ENCODE measurements at regions not wholly inside any gene's neighbourhood (a gene's known extent, or its start where the extent isn't known, plus 50 kb on each side); places are given as distances from the start of the nearest gene placed in this dataset.

DNA sequence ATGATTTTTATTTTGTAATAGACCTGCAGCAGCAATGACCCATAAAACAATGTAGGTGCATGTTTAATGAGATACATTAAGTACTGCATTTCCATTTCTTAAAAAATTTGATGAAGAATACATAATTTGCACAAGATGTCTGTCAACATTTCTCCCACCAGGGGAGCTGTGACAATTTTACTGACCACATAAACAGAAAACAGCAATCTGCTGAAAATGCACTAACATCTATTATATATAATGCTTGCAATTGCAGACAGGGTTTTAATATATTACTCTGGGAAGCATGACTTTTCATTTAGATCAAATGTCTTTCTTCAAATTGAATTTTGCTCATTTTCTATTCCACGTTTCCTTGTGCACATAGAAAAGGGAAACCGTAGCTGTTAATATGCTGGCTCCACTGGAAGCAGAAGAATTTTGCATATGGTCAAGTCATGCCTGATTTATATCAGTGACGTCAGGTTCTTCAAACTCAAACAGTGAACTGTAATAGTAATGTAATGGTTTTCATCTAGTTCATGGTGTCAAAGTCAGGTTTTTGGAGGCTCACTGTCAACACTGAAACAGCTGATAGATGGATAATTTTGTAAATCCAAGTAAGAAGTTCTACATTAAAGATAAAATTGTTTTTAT is 79.8 kb upstream of the IGF1R start:
- no peak for DNase-seq

- DNase-seq: no peak
Measured at GRCh38 chr15:98570119-98570518, 78.2 kb upstream of the IGF1R start.

GRCh38 chr15:98580572-98580971 is 67.8 kb upstream of the IGF1R start:
- DNase-seq: no peak

DNA sequence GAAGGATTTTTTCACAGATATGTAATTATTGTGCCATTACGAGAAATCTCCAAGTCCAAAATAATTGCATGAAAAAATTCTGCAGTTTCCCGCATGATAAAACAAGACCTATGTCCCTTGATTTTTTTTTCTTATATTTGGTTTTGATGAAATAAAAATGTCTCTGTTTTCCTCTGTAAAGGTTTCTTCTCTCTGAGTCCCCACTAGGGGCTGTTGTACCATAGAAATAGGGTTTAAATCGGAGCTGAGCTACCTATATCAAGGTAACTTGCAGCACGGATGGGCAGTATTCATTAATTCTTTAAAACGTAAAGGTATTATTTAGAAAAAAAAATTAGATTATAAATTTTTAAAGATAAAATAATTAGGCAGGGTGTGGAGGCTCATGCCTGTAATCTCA is 66.6 kb upstream of the IGF1R start:
- no peak for DNase-seq

GRCh38 chr15:98582900-98583554 is 65.3 kb upstream of the IGF1R start:
- DNase-seq: no peak

- DNase-seq: no peak
Measured at GRCh38 chr15:98583771-98584430, 64.4 kb upstream of the IGF1R start.

DNA sequence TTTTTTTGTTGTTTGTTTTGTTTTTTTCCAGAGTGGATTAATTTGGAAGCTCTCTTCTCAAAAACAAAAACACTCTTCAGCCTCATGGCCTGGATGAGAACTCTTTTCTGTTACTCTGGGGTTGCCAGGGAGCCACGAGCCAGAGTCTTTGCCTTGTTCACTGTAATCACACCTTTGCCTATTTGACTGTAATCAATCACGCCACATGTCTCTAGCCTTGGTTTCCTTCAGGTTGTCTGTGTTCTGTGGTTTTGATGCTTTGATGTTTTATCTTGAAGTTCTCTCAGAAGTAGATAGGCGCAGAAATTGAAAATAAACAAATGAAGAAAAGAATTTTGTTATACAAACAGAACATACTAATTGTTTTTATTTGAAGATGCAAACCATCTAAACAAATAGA is 62.3 kb upstream of the IGF1R start:
- no peak for DNase-seq

- DNase-seq: no peak
Measured at GRCh38 chr15:98592136-98592535, 56.2 kb upstream of the IGF1R start.

DNA sequence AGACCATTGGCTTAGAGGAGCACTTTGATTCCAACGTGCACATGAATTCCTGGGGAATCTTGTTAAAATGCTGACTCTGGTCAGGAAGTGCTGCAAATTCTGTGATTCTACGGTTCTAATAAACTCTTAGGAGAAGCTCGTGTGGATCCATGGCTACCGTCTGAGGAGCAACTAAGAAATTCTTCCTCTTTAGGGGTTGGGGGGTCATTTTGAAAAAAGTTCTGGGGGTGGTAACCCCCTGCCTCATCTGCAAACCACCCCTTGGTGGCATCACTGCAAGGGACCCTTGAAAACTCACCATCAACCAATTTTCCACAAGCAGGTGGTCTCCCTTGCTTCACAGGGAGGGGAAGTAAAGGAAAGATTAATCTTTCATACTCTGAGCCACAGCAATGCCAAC is 52.2 kb upstream of the IGF1R start:
- DNase-seq: no peak

GRCh38 chr15:98596885-98597392 is 51.4 kb upstream of the IGF1R start:
- DNase-seq: no peak

DNA sequence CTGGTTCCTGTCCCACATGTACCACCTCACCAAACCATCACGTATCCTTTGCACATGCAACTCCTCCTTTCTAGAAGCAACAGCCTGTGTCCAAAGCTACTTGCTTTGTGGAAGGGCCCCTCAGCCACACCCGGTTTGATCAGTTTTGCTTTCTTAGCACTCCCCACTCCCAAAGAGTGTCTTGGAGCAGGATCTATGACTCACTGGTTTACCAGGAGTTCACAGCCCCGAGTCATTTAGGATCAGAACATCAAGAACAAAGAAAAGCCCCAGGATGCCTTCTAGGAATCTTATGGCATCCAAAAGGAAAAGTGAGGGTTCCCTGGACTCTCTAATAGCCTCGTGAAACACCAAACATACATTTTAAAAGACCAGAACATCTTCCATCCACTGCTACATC is 50.7 kb upstream of the IGF1R start:
- DNase-seq: no peak

All from T1000 (cell line).